Suprapubic skin (tissue), 4 donors: ENCODE measurements at regions not wholly inside any gene's neighbourhood (a gene's known extent, or its start where the extent isn't known, plus 50 kb on each side); places are given as distances from the start of the nearest gene placed in this dataset.

Source experiments
- DNase-seq, 2 donors: peaks; one replicate each; pipeline ENCODE4 v3.0.0-alpha.2; 2019; ENCODE audit warnings: low spot score in 2 of 2
- H3K27ac ChIP-seq: fragments of 200-600 bp; sonication (generic); one replicate; pipeline ENCODE4 v1.5.1; 2019
- H3K27me3 ChIP-seq: fragments of 200-600 bp; sonication (generic); one replicate; pipeline ENCODE4 v1.5.1; 2019
- H3K36me3 ChIP-seq: fragments of 200-600 bp; sonication (generic); one replicate; pipeline ENCODE4 v1.5.1; 2019
- H3K4me1 ChIP-seq: fragments of 200-600 bp; sonication (generic); one replicate; pipeline ENCODE4 v1.5.1; 2019
- H3K4me3 ChIP-seq: fragments of 200-600 bp; sonication (generic); one replicate; pipeline ENCODE4 v1.5.1; 2019; ENCODE audit warnings: mild to moderate bottlenecking
- H3K9me3 ChIP-seq: fragments of 200-600 bp; sonication (generic); one replicate; pipeline ENCODE4 v1.5.1; 2019
- CTCF ChIP-seq, 2 donors: fragments of 200-600 bp in 1 of 2; fragments of 450-650 bp in 1 of 2; sonication (generic) in 1 of 2; IDR thresholded peaks; one replicate each; pipeline ENCODE4 v1.5.1; 2016 to 2019; ENCODE audit warnings: antibody characterized with exemption in 2 of 2, mild to moderate bottlenecking in 1 of 2, moderate library complexity in 1 of 2
- EP300 ChIP-seq: sonication (generic); formaldehyde crosslinking; IDR thresholded peaks from one replicate; pipeline ENCODE4 v1.6.1; 2017; ENCODE audit warnings: antibody characterized with exemption
- POLR2A ChIP-seq, 2 donors: fragments of 450-650 bp; IDR thresholded peaks; one replicate each; pipeline ENCODE4 v1.6.1; 2017; ENCODE audit warnings: antibody characterized with exemption in 2 of 2, mild to moderate bottlenecking in 2 of 2, moderate library complexity in 2 of 2
- POLR2AphosphoS5 ChIP-seq, 3 donors: sonication (generic); formaldehyde crosslinking; IDR thresholded peaks; one replicate each; pipeline ENCODE4 v1.6.1; 2017; ENCODE audit warnings: antibody characterized with exemption in 3 of 3
- WGBS: methylation state at CpG from one replicate; pipeline ENCODE4 v1.1.5; 2018; 5-methylcytosine and 5-hydroxymethylcytosine counted together

- no peaks in the 10 kb centered on the region for H3K36me3 ChIP-seq
- H3K27ac ChIP-seq: no peak overlapping the region
- no peak for TF ChIP-seq POLR2AphosphoS5 (IDR thresholded peaks at IDR 0.05)
- no peak for TF ChIP-seq EP300
- no peak for TF ChIP-seq POLR2A (IDR thresholded peaks at IDR 0.05)
- no peak for TF ChIP-seq CTCF (IDR thresholded peaks at IDR 0.05)
- WGBS: 65% methylated on average over 13 of the region's 13 CpGs
- H3K27me3 ChIP-seq: no peaks in the 10 kb centered on the region
- no peaks in the 10 kb centered on the region for H3K9me3 ChIP-seq
- H3K4me3 ChIP-seq: no peak overlapping the region
- H3K4me1 ChIP-seq: no peaks in the 10 kb centered on the region
- no peak for DNase-seq
Measured at GRCh38 chrX:16312761-16313623, 145.7 kb downstream of the MAGEB17 start.

- 77% methylated on average over 4 of the region's 4 CpGs for WGBS
- H3K36me3 ChIP-seq: no peaks in the 10 kb centered on the region
- TF ChIP-seq POLR2AphosphoS5 (IDR thresholded peaks at IDR 0.05): no peak
- H3K9me3 ChIP-seq: no peaks in the 10 kb centered on the region
- H3K27me3 ChIP-seq: no peaks in the 10 kb centered on the region
- H3K4me3 ChIP-seq: no peak overlapping the region
- no peak for DNase-seq
- H3K27ac ChIP-seq: no peak overlapping the region
- H3K4me1 ChIP-seq: no peaks in the 10 kb centered on the region
Measured at GRCh38 chrX:16316331-16316730, 149.1 kb downstream of the MAGEB17 start.

- TF ChIP-seq EP300 (no peak), POLR2A (IDR thresholded peaks at IDR 0.05) (no peak), CTCF (IDR thresholded peaks at IDR 0.05) (no peak), POLR2AphosphoS5 (IDR thresholded peaks at IDR 0.05) (no peak)
- 83% methylated on average over 2 of the region's 2 CpGs for WGBS
- Histone ChIP-seq H3K4me3 (no peak overlapping the region), H3K4me1 (no peaks in the 10 kb centered on the region), H3K9me3 (no peaks in the 10 kb centered on the region), H3K27me3 (no peaks in the 10 kb centered on the region), H3K36me3 (no peaks in the 10 kb centered on the region), H3K27ac (no peak overlapping the region)
- no peak for DNase-seq
Measured at GRCh38 chrX:16319929-16320328, 152.6 kb downstream of the MAGEB17 start.

- Histone ChIP-seq H3K36me3 (no peaks in the 10 kb centered on the region), H3K4me3 (no peak overlapping the region), H3K9me3 (no peaks in the 10 kb centered on the region), H3K4me1 (no peaks in the 10 kb centered on the region), H3K27me3 (no peaks in the 10 kb centered on the region), H3K27ac (no peak overlapping the region)
- DNase-seq: no peak
- TF ChIP-seq POLR2A (IDR thresholded peaks at IDR 0.05) (no peak), EP300 (no peak), POLR2AphosphoS5 (IDR thresholded peaks at IDR 0.05) (no peak), CTCF (IDR thresholded peaks at IDR 0.05) (no peak)
- 91% methylated on average over 4 of the region's 4 CpGs for WGBS
Measured at GRCh38 chrX:16320765-16321355, 153.6 kb downstream of the MAGEB17 start.

GRCh38 chrX:16333453-16333852, 166.2 kb downstream of the MAGEB17 start:
- no peaks in the 10 kb centered on the region for H3K4me1 ChIP-seq
- no peaks in the 10 kb centered on the region for H3K36me3 ChIP-seq
- H3K4me3 ChIP-seq: no peak overlapping the region
- WGBS: 86% methylated on average over 7 of the region's 7 CpGs
- no peak overlapping the region for H3K27ac ChIP-seq
- H3K27me3 ChIP-seq: no peaks in the 10 kb centered on the region
- no peaks in the 10 kb centered on the region for H3K9me3 ChIP-seq
- TF ChIP-seq EP300 (no peak), POLR2AphosphoS5 (IDR thresholded peaks at IDR 0.05) (no peak), POLR2A (IDR thresholded peaks at IDR 0.05) (no peak), CTCF (IDR thresholded peaks at IDR 0.05) (no peak)
- no peak for DNase-seq
